ENCODE measurements at regions not wholly inside any gene's neighbourhood (a gene's known extent, or its start where the extent isn't known, plus 50 kb on each side); places are given as distances from the start of the nearest gene placed in this dataset.

- Histone ChIP-seq H3K36me3 (ENCODE audit: insufficient read depth, low read length) (no peaks in the 10 kb centered on the region), H3K27ac (ENCODE audit: low read depth, low read length) (no peak overlapping the region), H3K4me1 (ENCODE audit: insufficient read depth, low read length) (no peaks in the 10 kb centered on the region), H2AFZ (ENCODE audit: low read depth, low read length) (no peak overlapping the region), H3K27me3 (ENCODE audit: insufficient read depth, low read length) (peaks cover 2% of the 10 kb centered on the region), H3K9me3 (ENCODE audit: insufficient read depth, low read depth, low read length) (no peaks in the 10 kb centered on the region), H4K20me1 (ENCODE audit: insufficient read depth, low read length) (no peaks in the 10 kb centered on the region), H3K4me2 (ENCODE audit: low read length) (no peak overlapping the region), H3K9ac (ENCODE audit: low read length) (no peak overlapping the region), H3K4me3 (ENCODE audit: insufficient read depth, low read depth, low read length) (no peak overlapping the region), H3K79me2 (ENCODE audit: insufficient read depth, low read length) (no peaks in the 10 kb centered on the region)
- peaks cover 10% of the 10 kb centered on the region for H3K27me3 Mint-ChIP-seq (ENCODE audit: low read depth, unreplicated experiment)
- TF ChIP-seq CTCF (IDR thresholded peaks at IDR 0.05; ENCODE audit: insufficient read depth, low read depth, low read length) (no peak), EZH2 (IDR thresholded peaks at IDR 0.05; ENCODE audit: insufficient read depth, low read length) (no peak)
- peaks cover 2% of the 10 kb centered on the region for H3K9me3 Mint-ChIP-seq (ENCODE audit: unreplicated experiment)
- H3K27ac Mint-ChIP-seq (ENCODE audit: unreplicated experiment), result no peak overlapping the region
- no peaks in the 10 kb centered on the region for H3K36me3 Mint-ChIP-seq (ENCODE audit: low read depth, unreplicated experiment)
- H3K4me1 Mint-ChIP-seq (ENCODE audit: low read depth, unreplicated experiment), result peaks cover 2% of the 10 kb centered on the region
- FAIRE-seq (no peak), DNase-seq (ENCODE audit: low read depth) (peak; percentile 12)
- no peak overlapping the region for H3K4me3 Mint-ChIP-seq (ENCODE audit: unreplicated experiment)
These were observed 176.1 kb downstream of the MINAR1 start for GRCh38 chr15:79608066-79608864.

GRCh38 chr15:79609506-79609905 is 177.4 kb downstream of the MINAR1 start:
- Histone ChIP-seq H3K79me2 (ENCODE audit: insufficient read depth, low read length) (no peaks in the 10 kb centered on the region), H3K9ac (ENCODE audit: low read length) (no peak overlapping the region), H3K4me2 (ENCODE audit: low read length) (no peak overlapping the region), H3K4me1 (ENCODE audit: insufficient read depth, low read length) (no peaks in the 10 kb centered on the region), H2AFZ (ENCODE audit: low read depth, low read length) (no peak overlapping the region), H3K9me3 (ENCODE audit: insufficient read depth, low read depth, low read length) (no peaks in the 10 kb centered on the region), H3K27me3 (ENCODE audit: insufficient read depth, low read length) (peaks cover 2% of the 10 kb centered on the region), H3K4me3 (ENCODE audit: insufficient read depth, low read depth, low read length) (no peak overlapping the region), H3K27ac (ENCODE audit: low read depth, low read length) (no peak overlapping the region), H4K20me1 (ENCODE audit: insufficient read depth, low read length) (no peaks in the 10 kb centered on the region), H3K36me3 (ENCODE audit: insufficient read depth, low read length) (no peaks in the 10 kb centered on the region)
- Mint-ChIP-seq H3K27ac (ENCODE audit: unreplicated experiment) (no peak overlapping the region), H3K4me1 (ENCODE audit: low read depth, unreplicated experiment) (no peaks in the 10 kb centered on the region), H3K36me3 (ENCODE audit: low read depth, unreplicated experiment) (no peaks in the 10 kb centered on the region), H3K9me3 (ENCODE audit: unreplicated experiment) (peaks cover 2% of the 10 kb centered on the region), H3K4me3 (ENCODE audit: unreplicated experiment) (no peak overlapping the region), H3K27me3 (ENCODE audit: low read depth, unreplicated experiment) (peaks cover 10% of the 10 kb centered on the region)
- DNase-seq (ENCODE audit: low read depth), result no peak
- TF ChIP-seq CTCF (IDR thresholded peaks at IDR 0.05; ENCODE audit: insufficient read depth, low read depth, low read length) (no peak), EZH2 (IDR thresholded peaks at IDR 0.05; ENCODE audit: insufficient read depth, low read length) (no peak)
- FAIRE-seq, result no peak

- Histone ChIP-seq H2AFZ (ENCODE audit: low read depth, low read length) (no peak overlapping the region), H3K4me2 (ENCODE audit: low read length) (no peak overlapping the region), H3K9me3 (ENCODE audit: insufficient read depth, low read depth, low read length) (no peaks in the 10 kb centered on the region), H3K36me3 (ENCODE audit: insufficient read depth, low read length) (no peaks in the 10 kb centered on the region), H3K4me1 (ENCODE audit: insufficient read depth, low read length) (no peaks in the 10 kb centered on the region), H3K27me3 (ENCODE audit: insufficient read depth, low read length) (peaks cover 1% of the 10 kb centered on the region), H4K20me1 (ENCODE audit: insufficient read depth, low read length) (no peaks in the 10 kb centered on the region), H3K9ac (ENCODE audit: low read length) (no peak overlapping the region), H3K79me2 (ENCODE audit: insufficient read depth, low read length) (no peaks in the 10 kb centered on the region), H3K4me3 (ENCODE audit: insufficient read depth, low read depth, low read length) (no peak overlapping the region), H3K27ac (ENCODE audit: low read depth, low read length) (no peak overlapping the region)
- Mint-ChIP-seq H3K4me3 (ENCODE audit: unreplicated experiment) (no peak overlapping the region), H3K27me3 (ENCODE audit: low read depth, unreplicated experiment) (peaks cover 6% of the 10 kb centered on the region), H3K36me3 (ENCODE audit: low read depth, unreplicated experiment) (no peaks in the 10 kb centered on the region), H3K27ac (ENCODE audit: unreplicated experiment) (no peak overlapping the region), H3K4me1 (ENCODE audit: low read depth, unreplicated experiment) (no peaks in the 10 kb centered on the region), H3K9me3 (ENCODE audit: unreplicated experiment) (peaks cover 2% of the 10 kb centered on the region)
- FAIRE-seq (no peak), DNase-seq (ENCODE audit: low read depth) (no peak)
- no peak for TF ChIP-seq EZH2 (IDR thresholded peaks at IDR 0.05; ENCODE audit: insufficient read depth, low read length)
- TF ChIP-seq CTCF (IDR thresholded peaks at IDR 0.05; ENCODE audit: insufficient read depth, low read depth, low read length), result no peak
These were observed 177.9 kb downstream of the MINAR1 start for GRCh38 chr15:79610021-79610420.
